ENCODE measurements at regions not wholly inside any gene's neighbourhood (a gene's known extent, or its start where the extent isn't known, plus 50 kb on each side); places are given as distances from the start of the nearest gene placed in this dataset.

- TF ChIP-seq MAX (IDR thresholded peaks at IDR 0.05; ENCODE audit: insufficient read depth, insufficient read length) (no peak), POLR2AphosphoS5 (IDR thresholded peaks at IDR 0.05; ENCODE audit: insufficient read depth, low read depth, low read length) (no peak), POLR2A (IDR thresholded peaks at IDR 0.05; ENCODE audit: low read depth, low read length) (no peak), MYC (IDR thresholded peaks at IDR 0.05; ENCODE audit: low read depth, low read length) (no peak), JUN (IDR thresholded peaks at IDR 0.05; ENCODE audit: borderline replicate concordance, insufficient read depth, insufficient read length, low read depth) (no peak)
- TF ChIP-seq, protein P1, sequence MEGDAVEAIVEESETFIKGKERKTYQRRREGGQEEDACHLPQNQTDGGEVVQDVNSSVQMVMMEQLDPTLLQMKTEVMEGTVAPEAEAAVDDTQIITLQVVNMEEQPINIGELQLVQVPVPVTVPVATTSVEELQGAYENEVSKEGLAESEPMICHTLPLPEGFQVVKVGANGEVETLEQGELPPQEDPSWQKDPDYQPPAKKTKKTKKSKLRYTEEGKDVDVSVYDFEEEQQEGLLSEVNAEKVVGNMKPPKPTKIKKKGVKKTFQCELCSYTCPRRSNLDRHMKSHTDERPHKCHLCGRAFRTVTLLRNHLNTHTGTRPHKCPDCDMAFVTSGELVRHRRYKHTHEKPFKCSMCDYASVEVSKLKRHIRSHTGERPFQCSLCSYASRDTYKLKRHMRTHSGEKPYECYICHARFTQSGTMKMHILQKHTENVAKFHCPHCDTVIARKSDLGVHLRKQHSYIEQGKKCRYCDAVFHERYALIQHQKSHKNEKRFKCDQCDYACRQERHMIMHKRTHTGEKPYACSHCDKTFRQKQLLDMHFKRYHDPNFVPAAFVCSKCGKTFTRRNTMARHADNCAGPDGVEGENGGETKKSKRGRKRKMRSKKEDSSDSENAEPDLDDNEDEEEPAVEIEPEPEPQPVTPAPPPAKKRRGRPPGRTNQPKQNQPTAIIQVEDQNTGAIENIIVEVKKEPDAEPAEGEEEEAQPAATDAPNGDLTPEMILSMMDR (IDR thresholded peaks at IDR 0.05; ENCODE audit: extremely low read depth in 1 of 2, insufficient read depth in 1 of 2, low read depth in 1 of 2, low read length in 2 of 2) = no peak
Observed at GRCh38 chr9:117612317-117612716, 91.9 kb upstream of the TLR4 start.
